H1 (cell line): ENCODE measurements at regions not wholly inside any gene's neighbourhood (a gene's known extent, or its start where the extent isn't known, plus 50 kb on each side); places are given as distances from the start of the nearest gene placed in this dataset.
A peak's percentile ranks its signal among the peaks of the same experiment; 100 is the strongest.

Experiments used
- CTCF ChIA-PET: fragments of 300-600 bp; sonication (Branson Sonifier 250); formaldehyde crosslinking; loops from one replicate; lab custom pipeline; 2021; ENCODE audit not compliant: partially characterized antibody; lab: Charles Lee
- POLR2A ChIA-PET: fragments of 300-600 bp; sonication (Branson Sonifier 250); formaldehyde crosslinking; loops from one replicate; lab custom pipeline; 2021; ENCODE audit warnings: inconsistent platforms; ENCODE audit not compliant: partially characterized antibody; lab: Charles Lee
- DNase-seq, 2 experiments: peaks; one replicate each; pipeline versions ENCODE4 v3.0.0 to v3.0.0-alpha.2; 2010 to 2022; ENCODE audit warnings: low spot score in 2 of 2, low read depth in 1 of 2, mixed read lengths in 1 of 2
- FAIRE-seq: peaks from 2 replicates; lab custom pipeline; 2011; peaks lifted over from hg19 to GRCh38; lab: Jason Lieb, UNC
- H2AFZ ChIP-seq: 2 replicates; pipeline ENCODE4 v1.8.1; 2012; ENCODE audit warnings: low read length, inconsistent platforms
- H2AK5ac ChIP-seq: 2 replicates; pipeline ENCODE4 v1.6.1; 2013; ENCODE audit warnings: low read depth, low read length
- H2BK120ac ChIP-seq: replicated peaks from 2 replicates; pipeline ENCODE3; 2013; ENCODE audit warnings: low read depth, low read length, inconsistent platforms
- H2BK12ac ChIP-seq: 2 replicates; pipeline ENCODE4 v1.6.1; 2013; ENCODE audit warnings: low read depth, low read length
- H2BK15ac ChIP-seq: 2 replicates; pipeline ENCODE4 v1.6.1; 2013; ENCODE audit warnings: low read length
- H2BK20ac ChIP-seq: 2 replicates; pipeline ENCODE4 v1.6.1; 2013; ENCODE audit warnings: low read length
- H2BK5ac ChIP-seq: 2 replicates; pipeline ENCODE4 v1.6.1; 2013; ENCODE audit warnings: low read depth, low read length
- H3K14ac ChIP-seq: 2 replicates; pipeline ENCODE4 v1.6.1; 2013; ENCODE audit warnings: inconsistent platforms; ENCODE audit not compliant: insufficient read length
- H3K18ac ChIP-seq: 2 replicates; pipeline ENCODE4 v1.6.1; 2013; ENCODE audit warnings: low read length; ENCODE audit errors: extremely low read depth
- H3K23ac ChIP-seq: 2 replicates; pipeline ENCODE4 v1.6.1; 2013; ENCODE audit warnings: inconsistent platforms; ENCODE audit not compliant: insufficient read length
- H3K23me2 ChIP-seq: 2 replicates; pipeline ENCODE4 v1.6.1; 2013; ENCODE audit warnings: low read depth, low read length
- H3K27ac ChIP-seq: 2 replicates; pipeline ENCODE4 v1.6.1; 2011; ENCODE audit warnings: low read depth, low read length, inconsistent platforms
- H3K27me3 ChIP-seq, 4 experiments: replicated peaks in 1 of 4; 1 replicate in 1 of 4; 2 replicates in 3 of 4; pipeline versions ENCODE4 v1.6.1 to v1.8.1; 2011 to 2013; ENCODE audit warnings: low read length in 3 of 4, mild to moderate bottlenecking in 3 of 4, inconsistent platforms in 2 of 4, mixed read lengths in 2 of 4, moderate library complexity in 1 of 4; ENCODE audit not compliant: control insufficient read depth in 3 of 4, insufficient read depth in 3 of 4; ENCODE audit errors: extremely low read depth in 1 of 4
- H3K36me3 ChIP-seq, 4 experiments: 2 replicates each; pipeline versions ENCODE4 v1.6.1 to v1.8.1; 2011 to 2013; ENCODE audit warnings: mild to moderate bottlenecking in 4 of 4, low read length in 3 of 4, moderate library complexity in 2 of 4, control low read depth in 1 of 4, inconsistent platforms in 1 of 4; ENCODE audit not compliant: insufficient read depth in 4 of 4, control insufficient read depth in 2 of 4
- H3K4ac ChIP-seq: replicated peaks from 2 replicates; pipeline ENCODE3; 2013; ENCODE audit warnings: low read length, low read depth, mixed read lengths, inconsistent platforms; ENCODE audit not compliant: insufficient read length
- H3K4me1 ChIP-seq, 4 experiments: replicated peaks in 1 of 4; 1 replicate in 1 of 4; 2 replicates in 3 of 4; pipeline versions ENCODE4 v1.6.1 to v1.8.1; 2011 to 2013; ENCODE audit warnings: low read length in 3 of 4, inconsistent platforms in 2 of 4, mixed read lengths in 1 of 4; ENCODE audit not compliant: insufficient read depth in 4 of 4, control insufficient read depth in 3 of 4
- H3K4me2 ChIP-seq, 2 experiments: 2 replicates each; pipeline versions ENCODE4 v1.6.1 to v1.8.1; 2011 to 2013; ENCODE audit warnings: low read depth in 2 of 2, low read length in 2 of 2, control low read depth in 1 of 2, inconsistent platforms in 1 of 2, mild to moderate bottlenecking in 1 of 2; ENCODE audit not compliant: insufficient read depth in 1 of 2
- H3K4me3 ChIP-seq, 4 experiments: fragments of 200-600, 300-600 bp in 1 of 4; sonication (generic), shearing (Covaris generic), sonication (Bioruptor Twin) in 1 of 4; 2 replicates each; pipeline versions ENCODE4 v1.5.1 to v1.8.1; 2011 to 2016; ENCODE audit warnings: low read length in 4 of 4, low read depth in 3 of 4, control low read depth in 2 of 4, inconsistent platforms in 2 of 4, mild to moderate bottlenecking in 2 of 4, mixed read lengths in 1 of 4, moderate library complexity in 1 of 4; ENCODE audit not compliant: insufficient read depth in 2 of 4; ENCODE audit errors: extremely low read depth in 1 of 4
- H3K56ac ChIP-seq: replicated peaks from 2 replicates; pipeline ENCODE3; 2013; ENCODE audit warnings: low read depth, mild to moderate bottlenecking, mixed read lengths, low read length, inconsistent platforms; ENCODE audit not compliant: insufficient read length
- H3K79me1 ChIP-seq: 2 replicates; pipeline ENCODE4 v1.6.1; 2013; ENCODE audit warnings: low read depth, low read length, control low read depth
- H3K79me2 ChIP-seq, 2 experiments: 2 replicates each; pipeline versions ENCODE4 v1.6.1 to v1.8.1; 2012 to 2013; ENCODE audit warnings: low read length in 2 of 2, mild to moderate bottlenecking in 2 of 2, inconsistent platforms in 1 of 2; ENCODE audit not compliant: insufficient read depth in 2 of 2, control insufficient read depth in 1 of 2
- H3K9ac ChIP-seq, 4 experiments: replicated peaks in 1 of 4; 1 replicate in 1 of 4; 2 replicates in 3 of 4; pipeline versions ENCODE4 v1.6.1 to v1.8.1; 2011 to 2013; ENCODE audit warnings: low read depth in 3 of 4, low read length in 3 of 4, control low read depth in 2 of 4, mild to moderate bottlenecking in 2 of 4, moderate library complexity in 2 of 4, inconsistent platforms in 1 of 4; ENCODE audit errors: extremely low read depth in 1 of 4
- H3K9me3 ChIP-seq, 2 experiments: 2 replicates each; pipeline versions ENCODE4 v1.6.1 to v1.8.1; 2012 to 2013; ENCODE audit warnings: mild to moderate bottlenecking in 2 of 2, moderate library complexity in 2 of 2, control low read depth in 1 of 2, inconsistent platforms in 1 of 2, low read depth in 1 of 2, low read length in 1 of 2, mixed read lengths in 1 of 2; ENCODE audit not compliant: insufficient read depth in 2 of 2
- H4K20me1 ChIP-seq, 2 experiments: replicated peaks in 1 of 2; 2 replicates each; pipeline versions ENCODE3 to v1.8.1; 2011 to 2013; ENCODE audit warnings: inconsistent platforms in 2 of 2, low read length in 2 of 2, mild to moderate bottlenecking in 1 of 2; ENCODE audit not compliant: insufficient read depth in 2 of 2, control insufficient read depth in 1 of 2
- H4K5ac ChIP-seq: 2 replicates; pipeline ENCODE4 v1.6.1; 2013; ENCODE audit warnings: low read length, low read depth, mixed read lengths, inconsistent platforms; ENCODE audit not compliant: insufficient read length
- H4K8ac ChIP-seq: 2 replicates; pipeline ENCODE4 v1.8.0; 2013; ENCODE audit warnings: mild to moderate bottlenecking, moderate library complexity, low read length, inconsistent platforms; ENCODE audit not compliant: insufficient read depth; ENCODE audit errors: extremely low read depth
- H4K91ac ChIP-seq: replicated peaks from 2 replicates; pipeline ENCODE3; 2013; ENCODE audit warnings: low read length, mixed read lengths, inconsistent platforms; ENCODE audit not compliant: insufficient read length
- FOSL1 ChIP-seq: IDR thresholded peaks from 2 replicates; pipeline ENCODE4 v1.6.1; 2011; ENCODE audit warnings: mild to moderate bottlenecking, low read depth, low read length, moderate library complexity; ENCODE audit not compliant: insufficient read depth
- RAD21 ChIP-seq, 2 experiments: IDR thresholded peaks in 1 of 2; conservative IDR thresholded peaks in 1 of 2; 2 replicates each; pipeline ENCODE4 v1.6.1; 2011; ENCODE audit warnings: low read depth in 2 of 2, low read length in 2 of 2, improper control_type of control experiment in 1 of 2, inconsistent platforms in 1 of 2, mild to moderate bottlenecking in 1 of 2, moderate library complexity in 1 of 2
- WGBS, 2 experiments: shearing (Covaris generic) in 1 of 2; methylation state at CpG; one replicate each; pipeline versions ENCODE4 v1.1.6 to v1.1.7; 2013 to 2015; ENCODE audit warnings: low lambda C conversion rate in 2 of 2, mixed read lengths in 2 of 2, inconsistent platforms in 1 of 2, low coverage in 1 of 2, missing lambda C conversion rate in 1 of 2; ENCODE audit not compliant: insufficient replicate concordance in 2 of 2, insufficient coverage in 1 of 2, insufficient read length in 1 of 2; ENCODE audit errors: extremely low coverage in 1 of 2, missing lambda C conversion rate in 1 of 2; 5-methylcytosine and 5-hydroxymethylcytosine counted together

- H2BK5ac ChIP-seq, result no peak overlapping the region
- H3K36me3 ChIP-seq, result no peaks in the 10 kb centered on the region
- H3K9ac ChIP-seq, result no peak overlapping the region
- WGBS, 2 experiments, result 82% methylated on average over 3 of the region's 3 CpGs; no CpG with 5 or more reads in 1 of the 2 experiments
- H2BK12ac ChIP-seq, result no peak overlapping the region
- H3K4me1 ChIP-seq, result no peaks in the 10 kb centered on the region
- no peaks in the 10 kb centered on the region for H3K27me3 ChIP-seq
- H3K4ac ChIP-seq, result no peak overlapping the region
- POLR2A ChIA-PET, result no interaction called here
- CTCF ChIA-PET, result no interaction called here
- H4K20me1 ChIP-seq, result no peaks in the 10 kb centered on the region
- H4K5ac ChIP-seq, result no peak overlapping the region
- no peaks in the 10 kb centered on the region for H3K79me1 ChIP-seq
- DNase-seq (no peak), FAIRE-seq (peak; percentile 50)
- H4K91ac ChIP-seq, result no peak overlapping the region
- H3K4me2 ChIP-seq, result no peak overlapping the region
- H2AFZ ChIP-seq, result no peak overlapping the region
- no peak overlapping the region for H2BK120ac ChIP-seq
- no peak for TF ChIP-seq FOSL1
- TF ChIP-seq RAD21 (IDR thresholded peaks at IDR 0.05 in 1 of 2, conservative IDR thresholded peaks at IDR 0.05 in 1 of 2; ENCODE audit: low read depth in 2 of 2, low read length in 2 of 2), result peak; percentile 28 to 45
- no peak overlapping the region for H3K14ac ChIP-seq
- no peak overlapping the region for H2BK20ac ChIP-seq
- H3K27ac ChIP-seq, result no peak overlapping the region
- no peak overlapping the region for H4K8ac ChIP-seq
- no peak overlapping the region for H2BK15ac ChIP-seq
- H3K18ac ChIP-seq, result no peak overlapping the region
- no peaks in the 10 kb centered on the region for H3K79me2 ChIP-seq
- H3K23ac ChIP-seq, result no peak overlapping the region
- no peaks in the 10 kb centered on the region for H3K23me2 ChIP-seq
- H3K56ac ChIP-seq, result no peak overlapping the region
- no peak overlapping the region for H3K4me3 ChIP-seq
- no peaks in the 10 kb centered on the region for H3K9me3 ChIP-seq
- H2AK5ac ChIP-seq, result no peak overlapping the region
Observed at GRCh38 chrX:100076031-100076430, 334.0 kb downstream of the PCDH19 start.
